GM12875 (cell line): ENCODE measurements at regions not wholly inside any gene's neighbourhood (a gene's known extent, or its start where the extent isn't known, plus 50 kb on each side); places are given as distances from the start of the nearest gene placed in this dataset.

ENCODE experiments used
- H3K4me3 ChIP-seq: one replicate; pipeline ENCODE4 v1.5.1; 2011; ENCODE audit warnings: low read depth, low read length, control low read depth
- TF ChIP-seq, protein P1 (sequence below): IDR thresholded peaks from 2 replicates; pipeline ENCODE4 v1.5.1; 2011; ENCODE audit warnings: low read depth, mild to moderate bottlenecking, control low read depth, inconsistent platforms, low read length, moderate library complexity, borderline replicate concordance; ENCODE audit not compliant: insufficient read depth

DNA sequence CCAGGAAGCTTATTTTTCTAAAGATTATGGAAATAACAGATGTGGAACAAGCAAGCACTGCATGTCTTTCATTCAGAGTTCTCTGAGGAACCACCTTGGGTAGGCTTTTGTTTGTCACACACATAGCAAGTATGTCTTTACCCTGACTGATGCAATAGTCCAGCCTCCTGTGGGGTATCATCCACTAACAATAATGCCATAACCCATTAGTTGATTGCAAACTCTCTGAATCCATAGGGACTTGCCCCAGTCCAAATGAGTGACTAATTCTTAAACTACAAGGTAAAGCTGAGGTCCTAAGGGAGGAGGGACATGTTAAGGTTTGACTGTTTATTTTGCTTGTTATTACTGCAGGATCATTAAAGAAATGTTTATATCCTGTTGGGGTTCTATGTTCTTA is 151.4 kb upstream of the PRPS1L1 start:
- TF ChIP-seq, protein P1, sequence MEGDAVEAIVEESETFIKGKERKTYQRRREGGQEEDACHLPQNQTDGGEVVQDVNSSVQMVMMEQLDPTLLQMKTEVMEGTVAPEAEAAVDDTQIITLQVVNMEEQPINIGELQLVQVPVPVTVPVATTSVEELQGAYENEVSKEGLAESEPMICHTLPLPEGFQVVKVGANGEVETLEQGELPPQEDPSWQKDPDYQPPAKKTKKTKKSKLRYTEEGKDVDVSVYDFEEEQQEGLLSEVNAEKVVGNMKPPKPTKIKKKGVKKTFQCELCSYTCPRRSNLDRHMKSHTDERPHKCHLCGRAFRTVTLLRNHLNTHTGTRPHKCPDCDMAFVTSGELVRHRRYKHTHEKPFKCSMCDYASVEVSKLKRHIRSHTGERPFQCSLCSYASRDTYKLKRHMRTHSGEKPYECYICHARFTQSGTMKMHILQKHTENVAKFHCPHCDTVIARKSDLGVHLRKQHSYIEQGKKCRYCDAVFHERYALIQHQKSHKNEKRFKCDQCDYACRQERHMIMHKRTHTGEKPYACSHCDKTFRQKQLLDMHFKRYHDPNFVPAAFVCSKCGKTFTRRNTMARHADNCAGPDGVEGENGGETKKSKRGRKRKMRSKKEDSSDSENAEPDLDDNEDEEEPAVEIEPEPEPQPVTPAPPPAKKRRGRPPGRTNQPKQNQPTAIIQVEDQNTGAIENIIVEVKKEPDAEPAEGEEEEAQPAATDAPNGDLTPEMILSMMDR = no peak
- H3K4me3 ChIP-seq = no peak overlapping the region

DNA sequence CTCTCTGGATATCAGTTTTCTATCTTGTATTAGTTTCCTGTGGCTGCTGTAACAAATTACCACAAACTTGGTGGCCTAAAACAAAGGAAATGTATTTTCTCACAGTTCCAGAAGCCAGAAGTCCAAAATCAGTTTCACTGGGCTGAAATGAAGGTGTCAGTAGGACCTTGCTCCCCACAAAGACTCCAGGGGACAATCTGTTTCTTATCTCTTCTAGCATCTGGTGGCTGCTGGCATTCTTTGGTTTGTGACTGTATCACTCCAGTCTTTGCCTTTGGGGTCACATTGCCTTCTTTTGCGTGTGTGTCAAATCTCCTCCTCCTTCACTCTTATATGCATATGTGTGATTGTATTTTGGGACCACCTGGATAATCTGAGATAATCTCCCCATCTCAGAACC is 153.0 kb upstream of the PRPS1L1 start:
- no peak overlapping the region for H3K4me3 ChIP-seq
- TF ChIP-seq, protein P1 = no peak

DNA sequence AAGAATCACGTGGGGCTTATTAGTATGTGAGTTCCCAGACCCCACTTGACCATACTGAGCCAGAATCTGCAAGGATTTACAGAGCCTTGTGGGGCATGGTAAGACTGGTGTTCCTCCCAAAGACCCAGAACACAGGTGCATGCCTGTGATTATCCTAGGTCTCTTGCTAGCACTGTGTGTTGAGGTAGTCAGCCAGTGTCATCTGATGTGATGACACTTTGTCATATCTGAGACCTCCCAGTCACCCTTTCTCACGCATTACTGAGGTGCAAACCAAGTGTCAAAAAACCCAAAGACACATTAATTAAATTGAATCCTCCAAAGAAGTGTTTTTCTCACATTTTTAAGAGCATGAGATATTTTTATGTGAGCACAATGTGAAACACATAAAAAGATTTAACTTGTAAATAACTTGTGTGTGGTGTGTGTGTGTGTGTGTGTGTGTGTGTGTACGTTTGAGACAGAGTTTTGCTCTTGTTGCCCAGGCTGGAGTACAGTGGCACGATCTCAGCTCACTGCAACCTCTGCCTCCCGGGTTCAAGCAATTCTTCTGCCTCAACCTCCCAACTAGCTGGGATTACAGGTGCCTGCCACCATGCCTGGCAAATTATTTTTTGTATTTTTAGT is 162.0 kb upstream of the PRPS1L1 start:
- H3K4me3 ChIP-seq = no peak overlapping the region
- TF ChIP-seq, protein P1 = no peak

DNA sequence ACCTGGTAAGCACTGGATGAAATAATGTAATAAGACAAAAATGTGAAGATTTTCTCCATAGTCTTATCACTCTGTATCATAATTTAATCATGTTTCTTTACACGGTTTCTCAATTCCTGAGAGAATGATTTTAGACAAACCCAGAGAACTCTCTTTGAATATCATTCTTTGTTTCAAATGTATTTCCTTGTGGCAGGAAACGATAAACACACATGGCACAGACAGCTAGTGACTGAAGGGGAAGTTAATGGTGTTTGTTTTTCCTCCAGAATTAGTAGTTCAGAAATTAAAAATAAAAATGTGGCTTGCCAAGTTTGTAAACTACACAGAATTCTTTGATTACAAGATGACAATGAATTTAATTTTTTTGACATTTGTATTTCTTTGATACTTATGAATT is 163.7 kb upstream of the PRPS1L1 start:
- TF ChIP-seq, protein P1 = no peak
- H3K4me3 ChIP-seq = no peak overlapping the region

DNA sequence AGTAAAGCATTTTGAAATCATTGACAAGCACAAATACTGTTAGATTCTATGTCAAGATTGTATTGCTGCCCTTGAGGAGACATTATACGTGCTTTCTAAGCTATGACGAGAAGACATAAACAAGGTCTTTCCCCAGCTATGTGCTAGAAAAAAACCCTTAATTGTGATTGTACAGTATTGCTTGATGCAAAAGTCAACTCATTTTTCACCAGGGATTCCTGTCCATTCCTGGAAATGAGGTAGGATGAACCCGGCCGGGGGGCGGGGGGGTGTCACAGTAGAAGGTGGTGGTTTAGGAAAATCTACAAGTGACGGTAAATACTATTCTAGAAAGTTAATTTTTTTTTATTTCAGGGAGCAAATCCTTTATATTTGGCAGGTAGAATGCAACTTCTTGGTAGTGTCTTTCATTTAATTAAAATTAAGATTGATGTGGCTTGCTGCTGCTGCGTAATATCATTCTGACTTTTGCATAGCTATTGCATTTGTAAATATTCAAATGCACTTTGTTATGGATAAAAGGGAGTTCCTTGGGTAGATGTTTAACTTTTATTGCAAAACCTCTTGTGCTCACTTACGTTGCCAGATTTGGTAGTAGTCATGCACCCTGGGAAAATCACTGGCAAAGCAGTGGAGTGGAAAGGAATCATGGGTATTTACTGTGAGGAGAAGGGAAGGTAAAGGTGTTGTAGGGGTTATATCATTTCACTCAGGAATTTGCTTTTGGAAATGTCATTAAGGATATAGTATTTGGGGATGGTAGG is 164.4 kb upstream of the PRPS1L1 start:
- TF ChIP-seq, protein P1 = no peak

DNA sequence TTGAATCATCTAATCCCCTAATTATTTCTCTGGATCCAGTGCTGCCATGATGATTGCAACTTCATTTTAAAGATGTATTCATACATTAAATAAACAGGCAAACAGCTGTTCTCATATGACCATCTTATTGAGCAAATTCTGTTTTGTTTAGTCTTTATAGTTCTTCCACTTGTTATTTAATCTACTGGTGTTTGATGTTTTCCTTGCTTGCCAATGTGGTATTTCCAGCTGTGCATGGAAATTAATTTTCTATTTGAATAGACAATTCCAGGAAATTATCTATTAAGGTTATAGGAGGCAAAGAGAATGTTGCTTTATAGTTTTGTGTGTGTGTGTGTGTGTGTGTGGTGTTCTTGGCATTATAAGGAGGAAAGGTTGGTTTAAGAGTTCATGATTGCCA is 167.0 kb upstream of the PRPS1L1 start:
- TF ChIP-seq, protein P1 = no peak

More for the DNA sequence above, 164.4 kb upstream of the PRPS1L1 start:
- H3K4me3 ChIP-seq = no peak overlapping the region

DNA sequence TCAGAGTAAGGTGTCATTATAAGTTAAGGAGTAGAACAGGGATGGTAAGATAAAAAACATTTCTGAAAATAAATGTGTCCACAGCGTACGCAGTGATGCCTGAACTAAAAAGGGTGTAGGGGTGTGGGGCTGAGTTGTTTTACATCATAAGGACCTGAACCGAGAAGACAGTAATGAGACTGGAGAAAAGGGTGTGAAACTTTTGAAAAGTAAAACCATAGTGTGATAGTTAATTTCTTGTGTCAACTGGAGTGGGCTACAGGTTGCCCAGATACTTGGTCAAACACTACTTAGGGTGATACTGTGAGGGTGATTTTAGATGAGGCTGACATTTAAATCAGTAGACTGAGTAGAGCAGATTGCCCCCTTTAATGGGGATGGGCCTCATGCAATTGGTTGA is 169.0 kb upstream of the PRPS1L1 start:
- H3K4me3 ChIP-seq = no peak overlapping the region
- TF ChIP-seq, protein P1 = no peak

More for the DNA sequence above, 167.0 kb upstream of the PRPS1L1 start:
- H3K4me3 ChIP-seq = no peak overlapping the region
